ENCODE measurements at regions not wholly inside any gene's neighbourhood (a gene's known extent, or its start where the extent isn't known, plus 50 kb on each side); places are given as distances from the start of the nearest gene placed in this dataset.

DNA sequence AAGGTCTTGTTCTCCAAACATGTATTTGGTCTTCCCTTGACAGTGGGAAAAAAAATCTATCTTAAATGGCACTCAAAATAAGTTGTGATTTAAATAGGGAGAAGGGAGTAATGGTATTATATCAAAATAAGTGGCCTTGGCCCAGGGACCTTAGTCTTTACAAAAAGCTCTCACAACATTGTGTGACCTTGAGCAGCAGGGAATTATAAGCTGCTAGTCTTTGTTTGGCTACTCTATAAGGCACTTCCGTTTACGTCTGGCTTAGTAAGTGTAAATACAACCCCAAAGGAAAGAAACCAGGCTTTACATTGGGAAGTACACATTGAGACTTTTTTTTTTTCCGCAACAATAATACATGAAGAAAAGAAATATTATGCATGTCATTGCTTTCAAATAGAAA, 734.0 kb upstream of the LINC00305 start:
- TF ChIP-seq CREM (CRISPR knock-in tag; IDR thresholded peaks at IDR 0.05) (no peak), SP1 (CRISPR knock-in tag; conservative IDR thresholded peaks at IDR 0.05) (no peak)
- TF ChIP-seq, protein P1, sequence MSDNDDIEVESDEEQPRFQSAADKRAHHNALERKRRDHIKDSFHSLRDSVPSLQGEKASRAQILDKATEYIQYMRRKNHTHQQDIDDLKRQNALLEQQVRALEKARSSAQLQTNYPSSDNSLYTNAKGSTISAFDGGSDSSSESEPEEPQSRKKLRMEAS (CRISPR knock-in tag; IDR thresholded peaks at IDR 0.05): no peak
- TF ChIP-seq, protein P2, sequence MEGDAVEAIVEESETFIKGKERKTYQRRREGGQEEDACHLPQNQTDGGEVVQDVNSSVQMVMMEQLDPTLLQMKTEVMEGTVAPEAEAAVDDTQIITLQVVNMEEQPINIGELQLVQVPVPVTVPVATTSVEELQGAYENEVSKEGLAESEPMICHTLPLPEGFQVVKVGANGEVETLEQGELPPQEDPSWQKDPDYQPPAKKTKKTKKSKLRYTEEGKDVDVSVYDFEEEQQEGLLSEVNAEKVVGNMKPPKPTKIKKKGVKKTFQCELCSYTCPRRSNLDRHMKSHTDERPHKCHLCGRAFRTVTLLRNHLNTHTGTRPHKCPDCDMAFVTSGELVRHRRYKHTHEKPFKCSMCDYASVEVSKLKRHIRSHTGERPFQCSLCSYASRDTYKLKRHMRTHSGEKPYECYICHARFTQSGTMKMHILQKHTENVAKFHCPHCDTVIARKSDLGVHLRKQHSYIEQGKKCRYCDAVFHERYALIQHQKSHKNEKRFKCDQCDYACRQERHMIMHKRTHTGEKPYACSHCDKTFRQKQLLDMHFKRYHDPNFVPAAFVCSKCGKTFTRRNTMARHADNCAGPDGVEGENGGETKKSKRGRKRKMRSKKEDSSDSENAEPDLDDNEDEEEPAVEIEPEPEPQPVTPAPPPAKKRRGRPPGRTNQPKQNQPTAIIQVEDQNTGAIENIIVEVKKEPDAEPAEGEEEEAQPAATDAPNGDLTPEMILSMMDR (IDR thresholded peaks at IDR 0.05): no peak
